Astrocyte (in vitro differentiated cells and primary cell): ENCODE measurements at regions not wholly inside any gene's neighbourhood (a gene's known extent, or its start where the extent isn't known, plus 50 kb on each side); places are given as distances from the start of the nearest gene placed in this dataset.

Experiments used
- DNase-seq: peaks from one replicate; pipeline ENCODE4 v3.0.0-alpha.2; 2010; ENCODE audit warnings: low read depth
- FAIRE-seq: peaks from 2 replicates; lab custom pipeline; 2011; peaks lifted over from hg19 to GRCh38; lab: Jason Lieb, UNC
- H2AFZ ChIP-seq: 2 replicates; pipeline ENCODE4 v1.6.0; 2012; ENCODE audit warnings: low read depth, low read length, inconsistent platforms
- H3K27ac ChIP-seq: 2 replicates; pipeline ENCODE4 v1.5.1; 2011; ENCODE audit warnings: low read depth, low read length, inconsistent platforms
- H3K27me3 ChIP-seq: 2 replicates; pipeline ENCODE4 v1.6.0; 2011; ENCODE audit warnings: low read length, inconsistent platforms; ENCODE audit not compliant: insufficient read depth
- H3K36me3 ChIP-seq: 2 replicates; pipeline ENCODE4 v1.5.1; 2011; ENCODE audit warnings: low read length, inconsistent platforms; ENCODE audit not compliant: insufficient read depth
- H3K4me1 ChIP-seq: 2 replicates; pipeline ENCODE4 v1.5.1; 2011; ENCODE audit warnings: low read length, inconsistent platforms; ENCODE audit not compliant: insufficient read depth
- H3K4me2 ChIP-seq: 2 replicates; pipeline ENCODE4 v1.6.0; 2012; ENCODE audit warnings: low read length, inconsistent platforms
- H3K4me3 ChIP-seq: 2 replicates; pipeline ENCODE4 v1.5.1; 2011; ENCODE audit warnings: low read depth, mild to moderate bottlenecking, low read length, inconsistent platforms; ENCODE audit not compliant: insufficient read depth
- H3K79me2 ChIP-seq: 2 replicates; pipeline ENCODE4 v1.6.0; 2012; ENCODE audit warnings: mild to moderate bottlenecking, low read length, inconsistent platforms; ENCODE audit not compliant: insufficient read depth
- H3K9ac ChIP-seq: 2 replicates; pipeline ENCODE4 v1.6.0; 2012; ENCODE audit warnings: mild to moderate bottlenecking, low read length, inconsistent platforms
- H3K9me3 ChIP-seq: 2 replicates; pipeline ENCODE4 v1.5.1; 2012; ENCODE audit warnings: low read depth, mild to moderate bottlenecking, low read length, inconsistent platforms; ENCODE audit not compliant: insufficient read depth
- H4K20me1 ChIP-seq: 2 replicates; pipeline ENCODE4 v1.6.0; 2012; ENCODE audit warnings: low read length, inconsistent platforms; ENCODE audit not compliant: insufficient read depth
- H3K27ac Mint-ChIP-seq: one replicate; pipeline ENCODE4 v1.8.0; 2021; ENCODE audit warnings: mild to moderate bottlenecking, mixed read lengths; ENCODE audit not compliant: unreplicated experiment
- H3K27me3 Mint-ChIP-seq: one replicate; pipeline ENCODE4 v1.8.0; 2021; ENCODE audit warnings: low read depth, mixed read lengths; ENCODE audit not compliant: unreplicated experiment
- H3K36me3 Mint-ChIP-seq: one replicate; pipeline ENCODE4 v1.8.0; 2021; ENCODE audit warnings: low read depth, mixed read lengths; ENCODE audit not compliant: unreplicated experiment
- H3K4me1 Mint-ChIP-seq: one replicate; pipeline ENCODE4 v1.8.0; 2021; ENCODE audit warnings: low read depth, mixed read lengths; ENCODE audit not compliant: unreplicated experiment
- H3K4me3 Mint-ChIP-seq: one replicate; pipeline ENCODE4 v1.8.0; 2021; ENCODE audit warnings: mild to moderate bottlenecking, moderate library complexity, mixed read lengths; ENCODE audit not compliant: unreplicated experiment
- H3K9me3 Mint-ChIP-seq: one replicate; pipeline ENCODE4 v1.8.0; 2021; ENCODE audit warnings: mild to moderate bottlenecking, mixed read lengths; ENCODE audit not compliant: unreplicated experiment
- EZH2 ChIP-seq: IDR thresholded peaks from 2 replicates; pipeline ENCODE4 v1.6.1; 2012; ENCODE audit warnings: mild to moderate bottlenecking, low read length, inconsistent platforms; ENCODE audit not compliant: insufficient read depth
- TF ChIP-seq, protein P1 (sequence below): IDR thresholded peaks from 2 replicates; pipeline ENCODE4 v1.5.1; 2011; ENCODE audit warnings: low read depth, mild to moderate bottlenecking, inconsistent platforms, low read length, moderate library complexity; ENCODE audit not compliant: insufficient read depth

DNA sequence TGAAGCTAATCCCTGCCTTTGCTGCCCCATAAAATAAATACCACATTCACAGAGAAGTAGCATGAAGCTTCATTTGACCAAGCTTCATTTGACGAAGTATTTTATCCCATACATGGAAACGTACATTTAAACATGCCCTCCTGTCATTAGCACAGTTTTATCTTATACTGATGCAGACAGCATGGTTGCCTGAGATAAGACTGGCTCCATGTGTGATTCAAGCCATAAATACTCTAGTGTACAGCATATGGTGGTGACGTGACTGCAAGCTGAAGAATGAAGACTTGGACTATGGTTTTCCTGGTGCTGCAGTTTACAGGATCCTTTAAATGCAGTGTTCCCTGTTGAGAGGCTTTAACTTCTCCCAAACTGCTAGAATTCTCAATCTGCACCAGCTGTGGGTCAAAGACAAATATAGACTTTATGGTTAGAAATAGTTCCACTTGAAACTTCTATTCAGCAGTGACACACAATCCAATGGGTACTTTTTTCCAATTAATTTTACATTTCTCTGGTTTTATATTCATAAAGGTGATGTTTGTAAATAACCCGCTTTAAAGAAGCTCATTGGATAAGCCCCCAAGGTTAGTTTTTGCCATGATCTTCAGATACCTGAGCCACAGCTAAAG, 64.9 kb downstream of the CYB561 start:
- Histone ChIP-seq H3K36me3 (peaks cover 6% of the 10 kb centered on the region), H4K20me1 (peaks cover 10% of the 10 kb centered on the region), H3K9me3 (no peaks in the 10 kb centered on the region), H3K79me2 (no peaks in the 10 kb centered on the region), H3K27ac (no peak overlapping the region), H3K4me1 (peaks cover 12% of the 10 kb centered on the region), H3K4me3 (no peak overlapping the region), H3K27me3 (no peaks in the 10 kb centered on the region), H3K9ac (no peak overlapping the region), H2AFZ (no peak overlapping the region), H3K4me2 (no peak overlapping the region)
- Mint-ChIP-seq H3K36me3 (peaks cover 15% of the 10 kb centered on the region), H3K4me3 (no peak overlapping the region), H3K27ac (no peak overlapping the region), H3K4me1 (peaks cover 21% of the 10 kb centered on the region), H3K27me3 (no peaks in the 10 kb centered on the region), H3K9me3 (peaks cover 9% of the 10 kb centered on the region)
- TF ChIP-seq EZH2, result no peak
- TF ChIP-seq, protein P1, sequence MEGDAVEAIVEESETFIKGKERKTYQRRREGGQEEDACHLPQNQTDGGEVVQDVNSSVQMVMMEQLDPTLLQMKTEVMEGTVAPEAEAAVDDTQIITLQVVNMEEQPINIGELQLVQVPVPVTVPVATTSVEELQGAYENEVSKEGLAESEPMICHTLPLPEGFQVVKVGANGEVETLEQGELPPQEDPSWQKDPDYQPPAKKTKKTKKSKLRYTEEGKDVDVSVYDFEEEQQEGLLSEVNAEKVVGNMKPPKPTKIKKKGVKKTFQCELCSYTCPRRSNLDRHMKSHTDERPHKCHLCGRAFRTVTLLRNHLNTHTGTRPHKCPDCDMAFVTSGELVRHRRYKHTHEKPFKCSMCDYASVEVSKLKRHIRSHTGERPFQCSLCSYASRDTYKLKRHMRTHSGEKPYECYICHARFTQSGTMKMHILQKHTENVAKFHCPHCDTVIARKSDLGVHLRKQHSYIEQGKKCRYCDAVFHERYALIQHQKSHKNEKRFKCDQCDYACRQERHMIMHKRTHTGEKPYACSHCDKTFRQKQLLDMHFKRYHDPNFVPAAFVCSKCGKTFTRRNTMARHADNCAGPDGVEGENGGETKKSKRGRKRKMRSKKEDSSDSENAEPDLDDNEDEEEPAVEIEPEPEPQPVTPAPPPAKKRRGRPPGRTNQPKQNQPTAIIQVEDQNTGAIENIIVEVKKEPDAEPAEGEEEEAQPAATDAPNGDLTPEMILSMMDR, result no peak
- DNase-seq (peak; percentile 50), FAIRE-seq (no peak)

DNA sequence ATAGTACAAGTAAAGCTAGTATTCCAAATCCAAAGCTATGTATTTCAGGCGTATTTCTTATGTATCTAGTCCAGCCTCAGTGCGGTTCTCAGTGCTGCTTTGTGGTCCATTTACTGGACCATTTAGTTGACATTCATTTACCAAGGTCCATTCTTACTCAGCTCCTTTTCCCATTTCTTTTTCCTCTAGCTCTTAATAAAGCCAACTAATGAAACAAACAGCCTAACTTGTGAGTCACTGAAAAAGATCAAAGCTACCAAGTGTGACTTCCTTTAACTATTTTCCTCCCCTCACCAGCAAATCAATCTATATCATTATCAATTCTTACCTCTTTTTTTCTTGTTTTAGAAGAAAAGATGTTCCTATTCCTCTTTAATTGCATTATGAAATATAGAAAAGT, 64.0 kb downstream of the CYB561 start:
- Histone ChIP-seq H3K4me3 (no peak overlapping the region), H3K27me3 (no peaks in the 10 kb centered on the region), H3K27ac (no peak overlapping the region), H2AFZ (no peak overlapping the region), H3K36me3 (peaks cover 6% of the 10 kb centered on the region), H4K20me1 (peaks cover 10% of the 10 kb centered on the region), H3K79me2 (no peaks in the 10 kb centered on the region), H3K4me2 (no peak overlapping the region), H3K9ac (no peak overlapping the region), H3K9me3 (no peaks in the 10 kb centered on the region), H3K4me1 (peaks cover 12% of the 10 kb centered on the region)
- Mint-ChIP-seq H3K36me3 (peaks cover 14% of the 10 kb centered on the region), H3K4me1 (peaks cover 21% of the 10 kb centered on the region), H3K4me3 (no peak overlapping the region), H3K27ac (no peak overlapping the region), H3K9me3 (peaks cover 8% of the 10 kb centered on the region), H3K27me3 (no peaks in the 10 kb centered on the region)
- TF ChIP-seq EZH2, result no peak
- TF ChIP-seq, protein P1, result no peak
- DNase-seq (peak; percentile 42), FAIRE-seq (peak; percentile 69)
